ENCODE measurements at regions not wholly inside any gene's neighbourhood (a gene's known extent, or its start where the extent isn't known, plus 50 kb on each side); places are given as distances from the start of the nearest gene placed in this dataset.

DNA sequence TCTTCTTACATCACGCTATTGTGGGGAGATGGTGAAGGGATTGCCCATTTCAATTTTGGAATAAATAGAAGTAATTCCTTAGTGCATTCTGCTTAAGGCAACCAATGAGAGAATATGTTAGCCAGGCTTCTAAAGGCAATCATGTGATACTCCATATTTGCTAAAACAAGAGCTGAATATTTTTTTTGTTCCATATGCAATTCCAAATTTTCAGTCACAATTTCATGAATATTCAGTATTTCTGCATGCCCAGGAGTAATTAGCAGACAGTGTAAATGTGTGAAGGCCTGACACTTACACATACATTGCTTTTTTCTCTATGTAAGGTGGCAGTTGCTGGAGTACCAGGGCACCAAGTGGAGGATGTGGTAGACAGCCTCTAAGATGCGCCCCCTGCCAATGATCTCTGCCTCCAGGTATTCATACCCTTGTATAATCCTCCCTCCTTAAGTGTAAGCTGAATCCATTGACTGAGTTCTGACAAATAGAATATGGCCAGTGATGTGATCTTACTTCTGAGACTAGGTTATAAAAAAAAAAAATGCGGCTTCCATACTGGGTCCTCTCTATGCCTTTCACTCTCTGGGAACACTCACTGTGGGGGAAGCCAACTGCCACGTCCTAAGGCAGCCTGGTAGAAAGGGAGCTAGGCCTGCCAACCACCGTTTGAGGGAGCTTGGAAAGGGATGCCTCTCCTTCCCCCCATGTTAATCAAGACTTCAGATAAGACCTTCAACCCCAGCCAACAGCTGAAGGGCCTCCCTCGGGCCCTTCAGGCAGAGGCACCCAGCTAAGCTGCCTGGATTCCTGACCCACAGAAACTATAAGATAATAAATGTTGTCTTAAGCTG, 62.7 kb upstream of the PTGR2 start:
- H3K27ac ChIP-seq (ENCODE audit: low read depth in 1 of 2, low read length in 2 of 2) = peak overlapping the region; percentile 31 to 51
- H3K9ac ChIP-seq (ENCODE audit: low read depth in 1 of 2, low read length in 2 of 2) = no peak overlapping the region
- no peak for TF ChIP-seq RXRA (IDR thresholded peaks at IDR 0.05)
- TF ChIP-seq RAD21 (IDR thresholded peaks at IDR 0.05) = no peak
- no peak for TF ChIP-seq GABPA (IDR thresholded peaks at IDR 0.05 in 1 of 2, conservative IDR thresholded peaks at IDR 0.05 in 1 of 2)
- no peak for TF ChIP-seq HNF4A (conservative IDR thresholded peaks at IDR 0.05)
- no peak for DNase-seq (ENCODE audit: low spot score)
- H3K4me1 ChIP-seq (ENCODE audit: control insufficient read depth in 4 of 4, insufficient read depth in 4 of 4, low read length in 3 of 4) = peaks cover 10 to 30% (median 18%) of the 10 kb centered on the region in 4 donors
- no peaks in the 10 kb centered on the region for H3K36me3 ChIP-seq (ENCODE audit: control insufficient read depth in 4 of 4, insufficient read depth in 3 of 4, low read depth in 1 of 4, low read length in 3 of 4)
- no peaks in the 10 kb centered on the region for H3K27me3 ChIP-seq (ENCODE audit: control insufficient read depth in 4 of 4, insufficient read depth in 4 of 4, low read length in 3 of 4)
- no peak overlapping the region for H3K4me3 ChIP-seq (ENCODE audit: low read depth in 1 of 3, low read length in 3 of 3)
- no peaks in the 10 kb centered on the region for H3K9me3 ChIP-seq (ENCODE audit: control insufficient read depth in 4 of 4, low read length in 3 of 4)
- WGBS = 91% methylated on average over 6 of the region's 6 CpGs

DNA sequence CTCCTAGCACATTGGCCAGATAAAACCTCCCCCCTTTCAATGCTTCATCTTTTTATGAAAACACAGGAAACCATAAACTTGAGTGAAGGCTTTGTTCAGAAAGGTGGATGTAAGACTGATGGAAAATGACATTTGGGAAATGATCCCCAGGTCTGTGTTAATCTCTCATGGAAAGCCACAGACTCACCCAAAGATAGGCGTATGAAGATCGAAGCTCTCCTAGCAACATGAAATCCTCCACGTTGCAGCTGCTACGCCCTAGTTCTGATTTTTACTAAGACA, 63.4 kb upstream of the PTGR2 start:
- Histone ChIP-seq H3K4me1 (ENCODE audit: control insufficient read depth in 4 of 4, insufficient read depth in 4 of 4, low read length in 3 of 4) (peaks cover 12 to 36% (median 24%) of the 10 kb centered on the region in 4 donors), H3K36me3 (ENCODE audit: control insufficient read depth in 4 of 4, insufficient read depth in 3 of 4, low read depth in 1 of 4, low read length in 3 of 4) (no peaks in the 10 kb centered on the region), H3K27me3 (ENCODE audit: control insufficient read depth in 4 of 4, insufficient read depth in 4 of 4, low read length in 3 of 4) (no peaks in the 10 kb centered on the region), H3K4me3 (ENCODE audit: low read depth in 1 of 3, low read length in 3 of 3) (no peak overlapping the region), H3K9ac (ENCODE audit: low read depth in 1 of 2, low read length in 2 of 2) (peak overlapping the region; percentile 91 to 96), H3K27ac (ENCODE audit: low read depth in 1 of 2, low read length in 2 of 2) (peak overlapping the region; percentile 90 to 97), H3K9me3 (ENCODE audit: control insufficient read depth in 4 of 4, low read length in 3 of 4) (no peaks in the 10 kb centered on the region)
- no peak for DNase-seq (ENCODE audit: low spot score)
- 89% methylated on average over 4 of the region's 4 CpGs for WGBS
- TF ChIP-seq RAD21 (IDR thresholded peaks at IDR 0.05) (no peak), YY1 (IDR thresholded peaks at IDR 0.05) (no peak), EGR1 (IDR thresholded peaks at IDR 0.05; ENCODE audit: low read depth in 2 of 2) (no peak), RXRA (IDR thresholded peaks at IDR 0.05) (no peak), HNF4A (conservative IDR thresholded peaks at IDR 0.05) (no peak), SP1 (IDR thresholded peaks at IDR 0.05) (no peak), HNF4G (IDR thresholded peaks at IDR 0.05) (no peak), TAF1 (conservative IDR thresholded peaks at IDR 0.05) (no peak)
- TF ChIP-seq, protein P1, sequence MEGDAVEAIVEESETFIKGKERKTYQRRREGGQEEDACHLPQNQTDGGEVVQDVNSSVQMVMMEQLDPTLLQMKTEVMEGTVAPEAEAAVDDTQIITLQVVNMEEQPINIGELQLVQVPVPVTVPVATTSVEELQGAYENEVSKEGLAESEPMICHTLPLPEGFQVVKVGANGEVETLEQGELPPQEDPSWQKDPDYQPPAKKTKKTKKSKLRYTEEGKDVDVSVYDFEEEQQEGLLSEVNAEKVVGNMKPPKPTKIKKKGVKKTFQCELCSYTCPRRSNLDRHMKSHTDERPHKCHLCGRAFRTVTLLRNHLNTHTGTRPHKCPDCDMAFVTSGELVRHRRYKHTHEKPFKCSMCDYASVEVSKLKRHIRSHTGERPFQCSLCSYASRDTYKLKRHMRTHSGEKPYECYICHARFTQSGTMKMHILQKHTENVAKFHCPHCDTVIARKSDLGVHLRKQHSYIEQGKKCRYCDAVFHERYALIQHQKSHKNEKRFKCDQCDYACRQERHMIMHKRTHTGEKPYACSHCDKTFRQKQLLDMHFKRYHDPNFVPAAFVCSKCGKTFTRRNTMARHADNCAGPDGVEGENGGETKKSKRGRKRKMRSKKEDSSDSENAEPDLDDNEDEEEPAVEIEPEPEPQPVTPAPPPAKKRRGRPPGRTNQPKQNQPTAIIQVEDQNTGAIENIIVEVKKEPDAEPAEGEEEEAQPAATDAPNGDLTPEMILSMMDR (IDR thresholded peaks at IDR 0.05; ENCODE audit: low read depth, low read length, missing input control) = no peak
- TF ChIP-seq, protein P2, sequence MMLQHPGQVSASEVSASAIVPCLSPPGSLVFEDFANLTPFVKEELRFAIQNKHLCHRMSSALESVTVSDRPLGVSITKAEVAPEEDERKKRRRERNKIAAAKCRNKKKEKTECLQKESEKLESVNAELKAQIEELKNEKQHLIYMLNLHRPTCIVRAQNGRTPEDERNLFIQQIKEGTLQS (IDR thresholded peaks at IDR 0.05) = no peak
- TF ChIP-seq, protein P3, sequence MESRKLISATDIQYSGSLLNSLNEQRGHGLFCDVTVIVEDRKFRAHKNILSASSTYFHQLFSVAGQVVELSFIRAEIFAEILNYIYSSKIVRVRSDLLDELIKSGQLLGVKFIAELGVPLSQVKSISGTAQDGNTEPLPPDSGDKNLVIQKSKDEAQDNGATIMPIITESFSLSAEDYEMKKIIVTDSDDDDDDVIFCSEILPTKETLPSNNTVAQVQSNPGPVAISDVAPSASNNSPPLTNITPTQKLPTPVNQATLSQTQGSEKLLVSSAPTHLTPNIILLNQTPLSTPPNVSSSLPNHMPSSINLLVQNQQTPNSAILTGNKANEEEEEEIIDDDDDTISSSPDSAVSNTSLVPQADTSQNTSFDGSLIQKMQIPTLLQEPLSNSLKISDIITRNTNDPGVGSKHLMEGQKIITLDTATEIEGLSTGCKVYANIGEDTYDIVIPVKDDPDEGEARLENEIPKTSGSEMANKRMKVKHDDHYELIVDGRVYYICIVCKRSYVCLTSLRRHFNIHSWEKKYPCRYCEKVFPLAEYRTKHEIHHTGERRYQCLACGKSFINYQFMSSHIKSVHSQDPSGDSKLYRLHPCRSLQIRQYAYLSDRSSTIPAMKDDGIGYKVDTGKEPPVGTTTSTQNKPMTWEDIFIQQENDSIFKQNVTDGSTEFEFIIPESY (IDR thresholded peaks at IDR 0.05) = no peak
- TF ChIP-seq, protein P4, sequence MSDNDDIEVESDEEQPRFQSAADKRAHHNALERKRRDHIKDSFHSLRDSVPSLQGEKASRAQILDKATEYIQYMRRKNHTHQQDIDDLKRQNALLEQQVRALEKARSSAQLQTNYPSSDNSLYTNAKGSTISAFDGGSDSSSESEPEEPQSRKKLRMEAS (IDR thresholded peaks at IDR 0.05) = no peak
- TF ChIP-seq, protein P5, sequence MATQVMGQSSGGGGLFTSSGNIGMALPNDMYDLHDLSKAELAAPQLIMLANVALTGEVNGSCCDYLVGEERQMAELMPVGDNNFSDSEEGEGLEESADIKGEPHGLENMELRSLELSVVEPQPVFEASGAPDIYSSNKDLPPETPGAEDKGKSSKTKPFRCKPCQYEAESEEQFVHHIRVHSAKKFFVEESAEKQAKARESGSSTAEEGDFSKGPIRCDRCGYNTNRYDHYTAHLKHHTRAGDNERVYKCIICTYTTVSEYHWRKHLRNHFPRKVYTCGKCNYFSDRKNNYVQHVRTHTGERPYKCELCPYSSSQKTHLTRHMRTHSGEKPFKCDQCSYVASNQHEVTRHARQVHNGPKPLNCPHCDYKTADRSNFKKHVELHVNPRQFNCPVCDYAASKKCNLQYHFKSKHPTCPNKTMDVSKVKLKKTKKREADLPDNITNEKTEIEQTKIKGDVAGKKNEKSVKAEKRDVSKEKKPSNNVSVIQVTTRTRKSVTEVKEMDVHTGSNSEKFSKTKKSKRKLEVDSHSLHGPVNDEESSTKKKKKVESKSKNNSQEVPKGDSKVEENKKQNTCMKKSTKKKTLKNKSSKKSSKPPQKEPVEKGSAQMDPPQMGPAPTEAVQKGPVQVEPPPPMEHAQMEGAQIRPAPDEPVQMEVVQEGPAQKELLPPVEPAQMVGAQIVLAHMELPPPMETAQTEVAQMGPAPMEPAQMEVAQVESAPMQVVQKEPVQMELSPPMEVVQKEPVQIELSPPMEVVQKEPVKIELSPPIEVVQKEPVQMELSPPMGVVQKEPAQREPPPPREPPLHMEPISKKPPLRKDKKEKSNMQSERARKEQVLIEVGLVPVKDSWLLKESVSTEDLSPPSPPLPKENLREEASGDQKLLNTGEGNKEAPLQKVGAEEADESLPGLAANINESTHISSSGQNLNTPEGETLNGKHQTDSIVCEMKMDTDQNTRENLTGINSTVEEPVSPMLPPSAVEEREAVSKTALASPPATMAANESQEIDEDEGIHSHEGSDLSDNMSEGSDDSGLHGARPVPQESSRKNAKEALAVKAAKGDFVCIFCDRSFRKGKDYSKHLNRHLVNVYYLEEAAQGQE (IDR thresholded peaks at IDR 0.05) = no peak

Data from liver (tissue), 8 donors.